ENCODE measurements at regions not wholly inside any gene's neighbourhood (a gene's known extent, or its start where the extent isn't known, plus 50 kb on each side); places are given as distances from the start of the nearest gene placed in this dataset.
A peak's percentile ranks its signal among the peaks of the same experiment; 100 is the strongest.

GRCh38 chr1:216952864-216953263 is 229.6 kb upstream of the ESRRG start:
- Histone ChIP-seq H3K4me3 (ENCODE audit: low read length) (no peak overlapping the region), H3K27me3 (ENCODE audit: control insufficient read depth, insufficient read depth, low read length) (no peaks in the 10 kb centered on the region), H3K27ac (ENCODE audit: low read length) (no peak overlapping the region), H3K36me3 (ENCODE audit: control insufficient read depth, insufficient read depth, low read length) (no peaks in the 10 kb centered on the region), H3K9me3 (ENCODE audit: control insufficient read depth, low read depth, low read length) (no peaks in the 10 kb centered on the region), H3K4me1 (ENCODE audit: control insufficient read depth, insufficient read depth, low read length) (no peaks in the 10 kb centered on the region)
- DNase-seq, result no peak
- no CpG with 5 or more reads among the region's 6 CpGs for WGBS (ENCODE audit: insufficient coverage, low lambda C conversion rate)

GRCh38 chr1:216945538-216946080 is 222.4 kb upstream of the ESRRG start:
- H3K9me3 ChIP-seq (ENCODE audit: control insufficient read depth, low read depth, low read length), result no peaks in the 10 kb centered on the region

GRCh38 chr1:216944864-216945510 is 221.8 kb upstream of the ESRRG start:
- no peaks in the 10 kb centered on the region for H3K27me3 ChIP-seq (ENCODE audit: control insufficient read depth, insufficient read depth, low read length)
- H3K27ac ChIP-seq (ENCODE audit: low read length), result no peak overlapping the region
- DNase-seq, result no peak
- H3K4me3 ChIP-seq (ENCODE audit: low read length), result no peak overlapping the region
- no peaks in the 10 kb centered on the region for H3K9me3 ChIP-seq (ENCODE audit: control insufficient read depth, low read depth, low read length)
- no peaks in the 10 kb centered on the region for H3K36me3 ChIP-seq (ENCODE audit: control insufficient read depth, insufficient read depth, low read length)
- WGBS (ENCODE audit: insufficient coverage, low lambda C conversion rate), result 100% methylated on average over 2 of the region's 4 CpGs
- H3K4me1 ChIP-seq (ENCODE audit: control insufficient read depth, insufficient read depth, low read length), result no peaks in the 10 kb centered on the region

More at GRCh38 chr1:216945538-216946080, 222.4 kb upstream of the ESRRG start:
- H3K4me3 ChIP-seq (ENCODE audit: low read length), result no peak overlapping the region
- no peaks in the 10 kb centered on the region for H3K36me3 ChIP-seq (ENCODE audit: control insufficient read depth, insufficient read depth, low read length)
- H3K27me3 ChIP-seq (ENCODE audit: control insufficient read depth, insufficient read depth, low read length), result no peaks in the 10 kb centered on the region
- no CpG with 5 or more reads among the region's 2 CpGs for WGBS (ENCODE audit: insufficient coverage, low lambda C conversion rate)
- DNase-seq, result peak in 1 of 2 donors; percentile 30
- no peak overlapping the region for H3K27ac ChIP-seq (ENCODE audit: low read length)
- H3K4me1 ChIP-seq (ENCODE audit: control insufficient read depth, insufficient read depth, low read length), result no peaks in the 10 kb centered on the region

GRCh38 chr1:216937491-216937890 is 214.3 kb upstream of the ESRRG start:
- no peak for DNase-seq
- no CpG with 5 or more reads among the region's 1 CpG for WGBS (ENCODE audit: insufficient coverage, low lambda C conversion rate)

GRCh38 chr1:216936779-216937178 is 213.6 kb upstream of the ESRRG start:
- H3K4me1 ChIP-seq (ENCODE audit: control insufficient read depth, insufficient read depth, low read length), result no peaks in the 10 kb centered on the region
- H3K36me3 ChIP-seq (ENCODE audit: control insufficient read depth, insufficient read depth, low read length), result no peaks in the 10 kb centered on the region
- no CpG with 5 or more reads among the region's 1 CpG for WGBS (ENCODE audit: insufficient coverage, low lambda C conversion rate)
- H3K4me3 ChIP-seq (ENCODE audit: low read length), result no peak overlapping the region
- no peak for DNase-seq
- no peaks in the 10 kb centered on the region for H3K9me3 ChIP-seq (ENCODE audit: control insufficient read depth, low read depth, low read length)
- no peaks in the 10 kb centered on the region for H3K27me3 ChIP-seq (ENCODE audit: control insufficient read depth, insufficient read depth, low read length)
- no peak overlapping the region for H3K27ac ChIP-seq (ENCODE audit: low read length)

More at GRCh38 chr1:216937491-216937890, 214.3 kb upstream of the ESRRG start:
- H3K27ac ChIP-seq (ENCODE audit: low read length), result no peak overlapping the region
- H3K9me3 ChIP-seq (ENCODE audit: control insufficient read depth, low read depth, low read length), result no peaks in the 10 kb centered on the region
- no peaks in the 10 kb centered on the region for H3K4me1 ChIP-seq (ENCODE audit: control insufficient read depth, insufficient read depth, low read length)
- no peak overlapping the region for H3K4me3 ChIP-seq (ENCODE audit: low read length)
- no peaks in the 10 kb centered on the region for H3K36me3 ChIP-seq (ENCODE audit: control insufficient read depth, insufficient read depth, low read length)
- H3K27me3 ChIP-seq (ENCODE audit: control insufficient read depth, insufficient read depth, low read length), result no peaks in the 10 kb centered on the region

GRCh38 chr1:216935901-216936300 is 212.7 kb upstream of the ESRRG start:
- Histone ChIP-seq H3K9me3 (ENCODE audit: control insufficient read depth, low read depth, low read length) (no peaks in the 10 kb centered on the region), H3K4me1 (ENCODE audit: control insufficient read depth, insufficient read depth, low read length) (no peaks in the 10 kb centered on the region), H3K27ac (ENCODE audit: low read length) (no peak overlapping the region), H3K4me3 (ENCODE audit: low read length) (no peak overlapping the region), H3K36me3 (ENCODE audit: control insufficient read depth, insufficient read depth, low read length) (no peaks in the 10 kb centered on the region), H3K27me3 (ENCODE audit: control insufficient read depth, insufficient read depth, low read length) (no peaks in the 10 kb centered on the region)
- no peak for DNase-seq
- no CpG with 5 or more reads among the region's 3 CpGs for WGBS (ENCODE audit: insufficient coverage, low lambda C conversion rate)

- 100% methylated on average over 1 of the region's 3 CpGs for WGBS (ENCODE audit: insufficient coverage, low lambda C conversion rate)
- DNase-seq, result no peak
- no peaks in the 10 kb centered on the region for H3K27me3 ChIP-seq (ENCODE audit: control insufficient read depth, insufficient read depth, low read length)
- H3K27ac ChIP-seq (ENCODE audit: low read length), result no peak overlapping the region
- no peaks in the 10 kb centered on the region for H3K36me3 ChIP-seq (ENCODE audit: control insufficient read depth, insufficient read depth, low read length)
- no peaks in the 10 kb centered on the region for H3K9me3 ChIP-seq (ENCODE audit: control insufficient read depth, low read depth, low read length)
- H3K4me3 ChIP-seq (ENCODE audit: low read length), result no peak overlapping the region
- H3K4me1 ChIP-seq (ENCODE audit: control insufficient read depth, insufficient read depth, low read length), result peaks cover 8% of the 10 kb centered on the region
Observed at GRCh38 chr1:216932424-216932823, 209.2 kb upstream of the ESRRG start.

GRCh38 chr1:216929870-216930582 is 206.8 kb upstream of the ESRRG start:
- peaks cover 32% of the 10 kb centered on the region for H3K4me1 ChIP-seq (ENCODE audit: control insufficient read depth, insufficient read depth, low read length)
- H3K27me3 ChIP-seq (ENCODE audit: control insufficient read depth, insufficient read depth, low read length), result no peaks in the 10 kb centered on the region
- H3K27ac ChIP-seq (ENCODE audit: low read length), result no peak overlapping the region
- no peak overlapping the region for H3K4me3 ChIP-seq (ENCODE audit: low read length)
- no peaks in the 10 kb centered on the region for H3K9me3 ChIP-seq (ENCODE audit: control insufficient read depth, low read depth, low read length)
- DNase-seq, result no peak
- no CpG with 5 or more reads among the region's 2 CpGs for WGBS (ENCODE audit: insufficient coverage, low lambda C conversion rate)
- no peaks in the 10 kb centered on the region for H3K36me3 ChIP-seq (ENCODE audit: control insufficient read depth, insufficient read depth, low read length)

GRCh38 chr1:216927633-216928032 is 204.4 kb upstream of the ESRRG start:
- no peak overlapping the region for H3K4me3 ChIP-seq (ENCODE audit: low read length)
- no peaks in the 10 kb centered on the region for H3K27me3 ChIP-seq (ENCODE audit: control insufficient read depth, insufficient read depth, low read length)
- H3K27ac ChIP-seq (ENCODE audit: low read length), result peak overlapping the region; percentile 53
- no peaks in the 10 kb centered on the region for H3K9me3 ChIP-seq (ENCODE audit: control insufficient read depth, low read depth, low read length)
- H3K4me1 ChIP-seq (ENCODE audit: control insufficient read depth, insufficient read depth, low read length), result peaks cover 45% of the 10 kb centered on the region
- no peaks in the 10 kb centered on the region for H3K36me3 ChIP-seq (ENCODE audit: control insufficient read depth, insufficient read depth, low read length)
- no CpG with 5 or more reads among the region's 6 CpGs for WGBS (ENCODE audit: insufficient coverage, low lambda C conversion rate)
- peak; percentile 49 to 78 for DNase-seq

- Histone ChIP-seq H3K9me3 (ENCODE audit: control insufficient read depth, low read depth, low read length) (no peaks in the 10 kb centered on the region), H3K27me3 (ENCODE audit: control insufficient read depth, insufficient read depth, low read length) (no peaks in the 10 kb centered on the region), H3K4me1 (ENCODE audit: control insufficient read depth, insufficient read depth, low read length) (peaks cover 50% of the 10 kb centered on the region), H3K36me3 (ENCODE audit: control insufficient read depth, insufficient read depth, low read length) (no peaks in the 10 kb centered on the region), H3K27ac (ENCODE audit: low read length) (peak overlapping the region; percentile 53), H3K4me3 (ENCODE audit: low read length) (no peak overlapping the region)
- WGBS (ENCODE audit: insufficient coverage, low lambda C conversion rate), result 78% methylated on average over 4 of the region's 11 CpGs
- no peak for DNase-seq
Observed at GRCh38 chr1:216926720-216927510, 203.7 kb upstream of the ESRRG start.
